GM19239 (cell line): ENCODE measurements at regions not wholly inside any gene's neighbourhood (a gene's known extent, or its start where the extent isn't known, plus 50 kb on each side); places are given as distances from the start of the nearest gene placed in this dataset.
"Not testable (repeated sequence)": the region's sequence is repeated elsewhere in the genome, so short reads cannot be mapped to it uniquely, and the experiment has no call there.

Source experiments
- DNase-seq: peaks from one replicate; pipeline ENCODE4 v3.0.0; 2011; ENCODE audit warnings: low spot score; ENCODE audit not compliant: insufficient read length
- FAIRE-seq: peaks from 2 replicates; lab custom pipeline; 2011; peaks lifted over from hg19 to GRCh38; lab: Jason Lieb, UNC

DNA sequence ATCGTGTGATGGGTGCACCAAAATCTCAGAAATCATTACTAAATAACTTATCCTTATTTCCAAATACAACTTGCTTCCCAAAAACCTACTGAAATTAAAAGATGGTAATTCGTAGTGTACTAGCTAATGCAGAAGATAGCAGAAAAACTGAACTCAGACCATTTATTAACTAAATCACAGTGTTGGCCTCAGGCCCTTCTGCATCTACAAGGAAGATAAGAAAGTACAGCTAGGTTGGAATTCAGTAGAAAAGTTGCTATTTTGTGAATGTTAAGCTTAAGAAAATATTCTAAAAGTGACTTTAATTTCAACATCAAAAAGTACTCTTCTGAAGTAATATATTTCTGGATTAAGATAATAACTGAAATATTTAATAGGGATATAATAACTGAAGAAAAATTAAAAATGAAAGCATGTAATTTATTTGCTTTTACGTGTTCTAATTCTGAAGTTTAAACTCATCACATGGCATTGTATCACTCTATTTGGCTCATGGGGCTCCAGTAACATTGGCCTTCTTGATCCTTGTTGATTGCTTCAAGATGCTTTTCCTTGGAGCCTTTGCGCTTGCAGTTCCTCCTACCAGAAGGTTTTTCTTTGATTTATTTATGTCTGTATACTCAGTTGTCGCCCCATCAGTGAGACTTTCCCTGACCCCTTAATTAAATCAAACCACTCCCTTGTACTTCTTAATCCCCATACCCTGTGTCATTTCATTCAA is 847.9 kb upstream of the ANO3 start:
- no peak for FAIRE-seq
- DNase-seq = no peak

DNA sequence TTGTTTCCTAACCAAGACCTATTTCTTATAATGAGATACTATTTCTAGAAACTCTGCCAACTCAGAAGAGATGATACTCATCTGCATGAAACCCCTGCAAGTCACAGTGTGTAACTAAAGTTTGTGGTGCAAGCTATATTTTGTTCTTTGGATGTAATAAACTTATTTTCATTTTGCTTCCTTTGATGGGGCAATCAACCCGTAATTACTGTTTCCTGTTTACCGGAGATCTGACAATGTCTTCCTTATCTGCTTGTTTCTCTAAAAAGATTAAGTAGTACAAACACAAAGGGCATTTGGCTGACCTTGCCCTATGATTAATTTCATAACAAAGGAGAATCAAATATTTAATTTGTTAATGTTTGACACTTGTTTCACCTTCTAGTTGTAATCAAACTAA is 846.6 kb upstream of the ANO3 start:
- FAIRE-seq (no peak), DNase-seq (no peak)

DNA sequence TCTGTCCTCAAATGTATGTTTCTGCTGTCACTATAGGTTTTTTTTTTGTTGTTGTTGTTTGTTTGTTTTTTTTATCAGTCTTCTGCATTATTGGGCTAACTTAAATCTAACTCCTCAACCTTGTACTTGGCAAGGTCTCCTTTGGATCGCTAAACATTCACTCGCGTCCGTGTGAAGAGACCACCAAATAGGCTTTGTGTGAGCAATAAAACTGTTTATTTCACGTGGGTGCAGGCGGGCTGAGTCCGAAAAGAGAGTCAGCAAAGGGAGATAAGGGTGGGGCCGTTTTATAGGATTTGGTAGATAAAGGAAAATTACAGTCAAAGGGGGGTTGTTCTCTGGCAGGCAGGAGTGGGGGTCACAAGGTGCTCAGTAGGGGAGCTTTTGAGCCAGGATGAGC is 845.6 kb upstream of the ANO3 start:
- DNase-seq, FAIRE-seq: not testable (repeated sequence)

DNA sequence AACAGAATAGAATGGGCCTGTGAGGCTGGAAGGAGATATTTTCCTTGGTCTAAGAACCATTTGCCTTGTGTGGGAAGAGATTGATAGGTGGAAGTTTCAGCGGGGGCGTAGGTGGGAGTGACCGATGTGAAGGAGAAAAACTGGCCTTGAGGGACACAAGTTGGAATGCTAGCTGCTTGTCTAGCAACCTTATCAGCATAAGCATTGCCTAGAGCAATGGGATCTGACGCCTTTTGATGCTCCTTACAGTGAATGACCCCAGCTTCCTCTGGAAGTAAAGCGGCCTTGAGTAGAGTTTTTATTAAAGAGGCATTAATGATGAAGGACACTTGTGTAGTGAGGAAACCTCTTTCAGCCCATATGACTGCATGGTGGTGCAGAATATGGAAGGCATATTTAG is 843.8 kb upstream of the ANO3 start:
- FAIRE-seq, DNase-seq: not testable (repeated sequence)

DNA sequence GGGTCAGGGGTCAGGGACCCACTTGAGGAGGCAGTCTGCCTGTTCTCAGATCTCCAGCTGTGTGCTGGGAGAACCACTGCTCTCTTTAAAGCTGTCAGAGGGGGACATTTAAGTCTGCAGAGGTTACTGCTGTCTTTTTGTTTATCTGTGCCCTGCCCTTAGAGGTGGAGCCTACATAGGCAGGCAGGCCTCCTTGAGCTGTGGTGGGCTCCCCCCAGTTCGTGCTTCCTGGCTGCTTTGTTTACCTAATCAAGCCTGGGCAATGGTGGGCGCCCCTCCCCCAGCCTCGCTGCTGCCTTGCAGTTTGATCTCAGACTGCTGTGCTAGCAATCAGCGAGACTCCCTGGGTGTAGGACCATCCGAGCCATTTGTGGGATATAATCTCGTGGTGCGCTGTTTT is 830.5 kb upstream of the ANO3 start:
- FAIRE-seq, DNase-seq: not testable (repeated sequence)

DNA sequence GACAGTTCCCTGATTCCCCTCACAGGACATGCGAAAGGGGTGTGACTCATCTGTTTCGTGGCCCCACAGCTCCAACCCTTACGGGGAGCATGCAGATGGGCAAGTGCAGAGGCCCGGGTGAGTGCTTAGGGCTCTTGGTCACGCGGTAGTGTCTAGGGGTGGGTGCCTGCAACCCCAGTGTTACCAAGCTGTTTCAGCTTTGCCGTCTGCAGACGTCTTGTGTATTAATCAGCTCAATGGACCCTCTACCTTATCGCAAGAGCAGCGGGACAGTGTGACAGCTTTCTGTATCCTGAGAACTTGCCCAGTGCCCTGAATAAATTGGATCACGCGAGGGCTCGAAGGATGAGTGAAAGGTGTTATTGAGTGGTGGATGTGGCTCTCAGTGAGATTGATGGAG is 816.4 kb upstream of the ANO3 start:
- DNase-seq (no peak), FAIRE-seq (no peak)

DNA sequence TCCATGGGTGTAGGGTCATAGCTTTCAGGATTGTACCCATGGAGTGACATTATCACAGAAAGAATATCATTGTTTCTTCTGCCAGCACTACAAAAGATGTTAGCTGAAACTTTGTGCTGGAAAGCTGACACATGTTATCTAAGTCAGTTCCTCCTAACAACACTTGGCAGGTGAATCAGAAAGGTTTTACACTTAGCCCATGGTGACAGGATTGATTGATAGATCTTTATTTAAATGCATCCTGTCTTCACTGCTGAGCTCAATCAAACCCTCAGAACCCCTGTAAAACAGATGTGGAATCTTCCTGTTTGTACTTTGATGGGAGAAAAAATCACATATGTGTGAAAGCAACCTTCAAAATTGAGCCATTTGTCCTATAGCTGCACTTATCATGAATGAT is 811.5 kb upstream of the ANO3 start:
- no peak for FAIRE-seq

DNA sequence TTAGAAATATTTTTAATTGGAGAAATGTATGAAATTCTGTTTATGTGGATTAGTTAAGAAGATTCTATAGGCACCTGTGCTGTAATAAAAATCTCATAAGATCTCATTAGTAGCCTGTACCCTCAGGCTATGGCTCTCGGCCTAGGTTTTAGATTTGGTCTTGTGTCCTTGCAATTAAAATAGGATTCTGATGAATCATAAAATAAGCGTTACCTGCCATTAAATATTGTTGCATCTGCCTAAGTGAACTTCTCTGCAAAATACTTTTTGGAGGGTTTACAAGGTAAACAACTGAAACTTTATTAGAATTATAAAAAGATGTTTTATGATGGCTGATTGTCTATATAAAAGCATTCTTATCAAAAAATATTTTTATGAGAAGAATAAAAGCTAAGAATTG is 804.1 kb upstream of the ANO3 start:
- FAIRE-seq = no peak

More for the DNA sequence above, 811.5 kb upstream of the ANO3 start:
- no peak for DNase-seq

DNA sequence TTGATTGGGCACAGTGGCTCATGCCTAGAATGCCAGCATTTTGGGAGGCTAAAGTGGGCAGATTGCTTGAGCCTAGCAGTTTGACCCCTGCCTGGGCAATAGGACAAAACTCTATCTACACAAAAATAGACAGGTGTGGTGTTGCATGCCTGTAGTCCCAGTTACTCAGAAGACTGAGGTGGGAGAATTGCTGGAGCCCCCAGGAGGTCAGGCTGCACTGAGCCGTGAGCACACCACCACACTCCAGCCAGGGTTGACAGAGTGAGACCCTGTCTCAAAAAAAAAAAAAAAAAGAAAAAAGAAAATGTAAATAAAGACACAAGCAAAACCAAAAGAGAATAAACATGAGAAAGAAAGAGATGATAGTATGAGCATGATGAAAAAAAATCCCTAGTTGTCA is 802.4 kb upstream of the ANO3 start:
- DNase-seq = no peak
- no peak for FAIRE-seq

More for the DNA sequence above, 804.1 kb upstream of the ANO3 start:
- DNase-seq = no peak

DNA sequence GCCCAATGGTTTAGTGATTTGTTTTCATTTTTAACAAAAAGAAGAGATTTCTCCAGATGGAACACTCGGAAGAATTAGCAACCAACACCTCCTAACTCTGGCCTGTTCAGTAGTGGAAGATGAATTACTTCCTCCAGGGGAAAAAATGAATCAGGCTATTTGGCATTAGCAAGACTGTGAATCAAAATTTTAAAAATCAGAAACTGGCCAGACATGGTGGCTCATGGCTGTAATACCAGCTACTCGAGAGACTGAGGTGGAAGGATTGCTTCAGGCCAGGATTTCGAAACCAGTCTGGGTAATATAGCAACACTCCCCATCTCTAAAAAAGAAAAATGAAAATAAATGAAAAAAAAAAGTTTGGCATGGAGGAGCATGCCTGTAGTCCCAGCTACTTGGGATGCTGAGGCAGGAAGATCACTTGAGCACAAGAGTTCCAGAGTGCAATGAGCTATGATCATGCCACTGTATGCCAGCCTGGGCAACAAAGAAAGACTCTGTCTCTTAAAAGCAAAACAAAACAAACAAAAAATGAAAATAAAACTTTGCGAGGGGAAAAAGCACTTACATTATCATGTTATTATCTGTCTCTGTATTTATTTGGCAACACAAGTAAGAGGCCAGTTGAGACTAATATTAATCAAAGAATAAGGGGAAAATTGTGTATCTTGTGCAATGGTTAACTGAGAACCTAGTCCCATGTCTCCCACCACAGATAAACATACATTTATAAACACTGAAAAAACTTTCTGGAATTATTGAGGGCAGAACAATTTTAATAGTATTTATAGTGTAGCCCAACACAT is 796.3 kb upstream of the ANO3 start:
- FAIRE-seq (no peak), DNase-seq (no peak)

DNA sequence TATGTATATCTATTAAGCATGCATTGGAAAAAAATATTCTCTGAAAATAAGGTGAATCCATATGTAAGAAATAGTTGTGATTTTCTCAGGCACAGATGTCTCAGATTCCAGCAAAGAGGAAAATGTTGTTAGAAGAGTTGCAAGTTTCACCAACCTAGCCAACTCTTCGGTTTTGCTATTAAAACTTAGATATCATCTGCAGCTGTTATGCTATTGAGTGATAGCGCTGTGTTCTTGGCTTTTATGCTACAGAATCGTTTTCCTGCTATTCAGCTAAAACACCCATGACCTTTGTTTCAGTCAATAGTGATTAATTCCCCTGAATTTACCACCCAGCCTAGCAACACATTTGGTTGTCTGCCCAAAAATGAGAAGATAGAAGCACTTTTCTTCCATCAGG is 795.6 kb upstream of the ANO3 start:
- DNase-seq = no peak
- no peak for FAIRE-seq

DNA sequence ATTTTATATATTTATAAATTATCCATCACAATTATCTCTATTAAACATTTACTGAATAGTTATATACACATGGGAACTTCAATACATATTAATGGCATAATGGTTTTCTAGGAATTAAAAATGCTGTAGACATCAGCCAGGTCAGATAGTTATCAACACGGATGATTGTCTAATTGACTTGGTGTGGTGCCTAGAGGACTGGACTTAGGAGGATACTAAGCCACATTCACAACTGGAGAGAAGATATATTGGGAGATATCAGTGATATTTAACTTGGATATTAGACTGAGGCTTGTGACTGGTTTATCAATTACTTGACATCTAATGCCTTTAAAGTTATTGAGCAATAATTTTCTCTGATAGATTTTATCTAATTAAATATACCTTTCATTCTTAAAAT is 794.5 kb upstream of the ANO3 start:
- no peak for FAIRE-seq
- DNase-seq = no peak

DNA sequence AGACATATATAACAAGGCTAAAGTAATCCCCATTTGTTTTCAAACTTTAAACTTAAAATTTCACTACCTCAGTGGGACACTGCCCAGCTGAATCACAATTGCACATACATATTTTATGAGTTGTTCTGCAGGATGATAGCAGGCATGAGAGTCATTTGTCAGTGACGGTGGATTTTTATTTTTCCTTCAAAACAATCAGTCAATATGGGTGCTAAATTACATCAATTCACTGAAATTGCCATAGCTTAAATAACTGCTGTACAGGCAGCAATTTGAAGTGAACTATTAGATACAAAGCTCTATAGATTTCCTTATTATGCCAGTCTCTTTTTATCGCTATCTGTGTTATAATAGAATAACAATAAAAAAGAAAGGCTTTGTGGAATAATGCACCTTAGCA is 784.6 kb upstream of the ANO3 start:
- FAIRE-seq (no peak), DNase-seq (no peak)

DNA sequence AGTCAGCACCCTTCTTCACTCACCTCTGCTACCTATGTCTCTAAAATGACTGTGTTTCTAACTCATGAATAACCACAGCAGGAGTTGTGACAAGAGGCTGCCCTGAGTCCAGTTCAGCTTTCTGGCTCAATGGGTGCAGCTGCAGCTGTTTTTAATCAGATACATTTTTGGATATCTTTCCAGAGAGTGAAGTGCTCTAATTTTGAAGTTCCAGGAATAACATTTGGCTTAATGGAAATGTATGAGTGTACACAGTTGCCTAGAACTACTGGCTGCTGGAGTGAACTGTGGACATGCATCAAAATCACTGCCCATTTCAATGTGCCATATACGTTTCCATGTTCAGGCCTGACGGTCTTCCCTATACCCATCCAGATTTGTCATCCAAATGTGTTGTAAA is 769.5 kb upstream of the ANO3 start:
- FAIRE-seq (no peak), DNase-seq (no peak)

DNA sequence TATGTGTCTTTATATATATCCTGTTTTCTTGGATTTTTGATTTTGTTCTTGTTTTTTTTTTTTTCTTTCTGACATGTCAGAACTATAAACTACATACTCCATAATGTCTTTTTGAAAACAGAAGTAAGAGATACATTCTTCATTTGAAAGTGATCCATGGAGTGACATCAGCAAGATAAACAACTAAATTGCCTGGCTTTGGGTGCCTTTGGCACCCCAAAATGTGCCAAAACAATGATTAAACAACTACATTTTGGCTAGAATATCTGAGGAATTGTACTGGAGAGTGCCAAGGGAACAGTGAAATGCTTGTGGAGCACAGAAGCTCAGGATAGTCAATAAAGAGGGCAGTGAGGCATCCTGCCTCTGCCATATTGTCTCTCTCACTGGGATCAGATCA is 766.1 kb upstream of the ANO3 start:
- no peak for DNase-seq
- no peak for FAIRE-seq

DNA sequence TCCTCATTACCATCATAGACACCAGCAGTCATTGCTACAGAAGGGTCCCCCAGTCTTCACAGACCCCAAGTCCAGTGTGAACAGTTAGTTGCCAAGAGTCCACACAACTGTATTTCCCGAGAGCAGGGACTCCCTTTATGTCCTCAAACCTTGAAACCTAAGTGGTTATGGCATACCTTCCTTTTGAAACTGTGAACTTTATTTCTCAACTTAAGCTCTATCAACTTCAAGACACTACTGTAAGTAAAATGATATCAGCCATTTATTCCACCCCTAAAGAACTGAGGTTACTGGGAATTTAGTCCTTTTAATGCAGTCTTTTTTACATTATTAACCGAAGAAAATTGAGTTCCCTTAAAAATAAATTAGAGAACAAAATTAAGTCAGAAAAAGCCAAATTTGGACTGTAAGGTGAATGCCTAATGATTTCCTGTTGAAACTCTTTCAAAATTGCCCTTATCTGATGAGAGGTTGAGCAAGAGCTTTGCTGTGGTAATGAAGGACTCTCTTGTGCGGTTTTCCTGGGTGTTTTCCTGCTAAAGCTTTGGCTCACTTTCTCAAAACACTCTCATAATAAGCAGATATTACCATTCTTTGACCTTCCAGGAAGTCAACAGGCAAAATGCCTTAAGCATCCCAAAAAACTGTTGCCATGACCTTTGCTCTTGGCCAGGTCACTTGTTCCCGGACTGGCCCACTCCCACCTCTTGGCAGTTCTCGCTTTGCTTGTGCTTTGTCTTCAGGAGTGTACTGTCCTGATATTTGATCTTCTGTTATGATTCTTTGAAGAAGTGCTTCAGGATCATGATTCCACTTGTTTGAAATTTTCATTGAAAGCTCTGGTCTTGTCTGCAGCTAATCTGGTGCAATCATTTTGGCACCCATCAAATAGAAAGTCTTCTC is 765.4 kb upstream of the ANO3 start:
- DNase-seq = no peak
- FAIRE-seq = no peak

DNA sequence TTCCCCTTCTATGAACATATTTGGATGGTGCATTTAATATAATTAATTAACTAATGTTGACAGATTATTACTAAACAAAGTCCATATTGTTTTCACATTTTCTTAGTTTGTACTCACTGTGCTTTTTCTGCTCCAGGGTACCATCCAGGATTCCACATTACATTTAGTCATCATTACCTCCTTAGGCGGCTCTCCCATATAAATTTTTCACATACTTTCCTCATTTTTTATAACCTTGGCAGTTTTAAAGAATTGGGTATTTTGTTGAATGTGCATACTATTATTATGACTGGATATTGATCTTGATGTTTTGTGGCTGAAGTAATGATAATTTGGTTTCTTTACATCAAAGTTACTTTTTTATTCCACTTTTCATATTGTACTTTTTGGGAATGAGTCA is 755.6 kb upstream of the ANO3 start:
- FAIRE-seq = no peak

DNA sequence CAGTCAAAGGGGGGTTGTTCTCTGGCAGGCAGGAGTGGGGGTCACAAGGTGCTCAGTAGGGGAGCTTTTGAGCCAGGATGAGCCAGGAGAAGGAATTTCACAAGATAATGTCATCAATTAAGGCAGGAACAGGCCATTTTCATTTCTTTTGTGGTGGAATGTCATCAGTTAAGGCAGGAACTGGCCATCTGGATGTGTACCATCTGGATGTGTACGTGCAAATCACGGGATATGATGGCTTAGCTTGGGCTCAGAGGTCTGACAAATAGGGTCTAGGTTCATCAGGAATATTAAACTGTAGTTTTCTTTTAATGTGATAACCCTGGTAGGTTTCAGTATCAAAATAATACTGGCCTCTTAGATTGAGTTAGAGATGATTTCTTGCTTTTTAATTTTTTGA is 752.4 kb upstream of the ANO3 start:
- FAIRE-seq = not testable (repeated sequence)

More for the DNA sequence above, 755.6 kb upstream of the ANO3 start:
- DNase-seq = no peak

DNA sequence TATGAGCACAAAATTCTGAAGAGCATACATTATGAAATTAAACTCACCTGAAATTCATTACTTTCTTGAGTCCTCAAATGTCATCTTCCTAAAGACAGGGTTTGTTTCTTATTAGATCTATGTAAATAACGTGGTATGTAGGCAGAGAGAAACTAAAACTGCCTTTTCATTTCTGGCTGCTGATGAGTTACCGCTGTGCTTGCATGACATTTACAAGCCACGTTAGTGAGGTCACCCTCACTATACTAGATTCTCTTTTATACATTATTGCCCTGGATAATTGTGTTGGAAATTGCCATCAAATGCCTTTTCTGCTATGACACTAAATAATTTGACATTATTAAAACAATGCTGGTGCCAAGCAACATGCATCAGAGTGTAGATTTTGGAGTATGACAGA is 748.3 kb upstream of the ANO3 start:
- DNase-seq (no peak), FAIRE-seq (no peak)

More for the DNA sequence above, 752.4 kb upstream of the ANO3 start:
- DNase-seq = not testable (repeated sequence)

DNA sequence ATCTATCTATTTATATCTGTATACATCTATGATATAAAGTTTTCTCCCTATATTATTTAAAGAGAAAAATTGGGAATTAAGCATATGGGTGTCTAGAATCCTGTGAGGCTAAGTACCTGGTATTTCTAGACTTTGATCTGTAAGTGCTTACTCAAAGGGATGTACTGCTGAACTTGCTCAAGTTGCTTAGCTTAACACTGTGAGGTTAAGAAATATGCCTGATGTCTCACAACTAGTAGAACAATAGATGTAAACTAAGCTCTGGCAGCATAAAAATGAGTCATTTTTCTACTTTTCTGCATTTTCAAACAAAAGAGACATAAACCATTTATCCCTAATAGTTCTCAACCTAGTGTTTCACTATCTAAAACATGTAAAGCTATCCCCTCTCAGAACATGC is 744.4 kb upstream of the ANO3 start:
- no peak for FAIRE-seq
- DNase-seq = no peak

DNA sequence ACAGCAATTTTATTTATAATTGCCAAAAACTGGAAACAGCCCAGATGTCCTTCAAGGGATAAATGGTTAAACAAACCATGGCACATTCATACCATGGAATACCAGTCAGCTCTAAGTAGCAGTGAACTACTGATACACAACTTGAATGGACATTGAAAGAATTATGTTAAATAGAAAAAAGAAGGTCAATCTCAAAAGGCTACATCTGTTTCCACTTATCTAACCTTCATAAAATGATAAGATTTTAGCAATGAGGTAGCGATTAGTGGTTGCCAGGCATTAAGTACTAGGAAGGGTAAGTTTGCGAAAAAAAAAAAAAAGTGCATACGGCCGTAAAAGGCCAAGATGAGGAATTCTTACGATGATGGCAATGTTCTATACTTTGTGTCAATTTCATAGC is 738.7 kb upstream of the ANO3 start:
- DNase-seq = no peak
- FAIRE-seq = no peak
